ENCODE measurements at regions not wholly inside any gene's neighbourhood (a gene's known extent, or its start where the extent isn't known, plus 50 kb on each side); places are given as distances from the start of the nearest gene placed in this dataset.

DNA sequence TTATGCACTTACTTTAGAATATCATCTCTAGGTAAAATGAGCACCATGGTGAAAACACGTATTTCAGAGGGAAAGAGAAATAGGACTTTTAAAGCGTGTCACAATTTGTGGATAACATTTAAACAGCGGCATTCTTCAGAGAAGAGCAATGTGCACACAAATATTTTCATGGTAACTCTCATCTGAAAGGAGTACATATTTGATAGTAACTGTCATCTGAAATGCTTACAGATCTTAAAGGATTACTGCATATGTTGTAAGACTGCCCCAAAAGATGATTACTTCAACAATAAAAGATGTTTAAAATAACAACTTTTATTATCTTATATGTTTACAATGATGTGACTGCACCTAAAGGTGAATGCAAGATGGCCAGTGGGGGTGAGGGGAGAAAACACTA is 408.8 kb downstream of the PLA2G4A start:
- no peak for DNase-seq (ENCODE audit: low spot score in 2 of 2)
- intact Hi-C loops (cut with DNase I; ENCODE audit: low total_unique reads): no loop called here
- TF ChIP-seq POLR2A (IDR thresholded peaks at IDR 0.05) (no peak), CTCF (IDR thresholded peaks at IDR 0.05) (no peak)
- H3K4me3 ChIP-seq (ENCODE audit: low read depth, poor library complexity, severe bottlenecking): no peak overlapping the region
- 91% methylated on average over 3 of the region's 3 CpGs for WGBS, 2 donors

- intact Hi-C loops (cut with DNase I; ENCODE audit: low total_unique reads): no loop called here
- no peak for TF ChIP-seq POLR2A (IDR thresholded peaks at IDR 0.05)
- TF ChIP-seq CTCF (IDR thresholded peaks at IDR 0.05): no peak
- DNase-seq (ENCODE audit: low spot score in 2 of 2): no peak
- no peak overlapping the region for H3K4me3 ChIP-seq (ENCODE audit: low read depth, poor library complexity, severe bottlenecking)
Observed at GRCh38 chr1:187241971-187242370, 413.2 kb downstream of the PLA2G4A start.

GRCh38 chr1:187244623-187245022 is 415.9 kb downstream of the PLA2G4A start:
- TF ChIP-seq POLR2A (IDR thresholded peaks at IDR 0.05): no peak
- no peak for TF ChIP-seq CTCF (IDR thresholded peaks at IDR 0.05)
- WGBS, 2 donors: 31 to 35% methylated on average over 4 of the region's 4 CpGs
- intact Hi-C loops (cut with DNase I; ENCODE audit: low total_unique reads): no loop called here
- H3K4me3 ChIP-seq (ENCODE audit: low read depth, poor library complexity, severe bottlenecking): no peak overlapping the region
- no peak for DNase-seq (ENCODE audit: low spot score in 2 of 2)

DNA sequence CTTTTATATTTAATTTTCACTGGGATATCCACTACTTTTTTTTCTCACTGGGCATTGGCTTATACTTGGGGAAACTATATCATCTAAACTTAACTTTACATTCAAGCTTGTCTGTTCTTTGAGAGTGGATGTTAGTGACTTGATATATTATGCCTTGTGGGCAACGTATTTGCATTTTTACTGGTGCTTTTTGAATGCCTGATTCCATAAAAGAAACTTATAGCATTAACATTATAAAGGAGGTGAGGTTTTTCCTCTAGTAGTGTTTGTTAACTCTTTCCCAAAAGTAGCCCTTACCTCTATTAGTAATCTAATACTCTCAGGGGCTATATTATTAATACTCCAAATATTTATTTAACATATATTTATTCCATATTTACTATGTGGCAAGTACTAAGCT is 416.5 kb downstream of the PLA2G4A start:
- intact Hi-C loops (cut with DNase I; ENCODE audit: low total_unique reads): no loop called here
- TF ChIP-seq POLR2A (IDR thresholded peaks at IDR 0.05) (no peak), CTCF (IDR thresholded peaks at IDR 0.05) (no peak)
- no peak for DNase-seq (ENCODE audit: low spot score in 2 of 2)
- whole genome bisulfite sequencing, 2 donors: 42 to 68% methylated on average over 1 of the region's 1 CpG
- H3K4me3 ChIP-seq (ENCODE audit: low read depth, poor library complexity, severe bottlenecking): no peak overlapping the region

DNA sequence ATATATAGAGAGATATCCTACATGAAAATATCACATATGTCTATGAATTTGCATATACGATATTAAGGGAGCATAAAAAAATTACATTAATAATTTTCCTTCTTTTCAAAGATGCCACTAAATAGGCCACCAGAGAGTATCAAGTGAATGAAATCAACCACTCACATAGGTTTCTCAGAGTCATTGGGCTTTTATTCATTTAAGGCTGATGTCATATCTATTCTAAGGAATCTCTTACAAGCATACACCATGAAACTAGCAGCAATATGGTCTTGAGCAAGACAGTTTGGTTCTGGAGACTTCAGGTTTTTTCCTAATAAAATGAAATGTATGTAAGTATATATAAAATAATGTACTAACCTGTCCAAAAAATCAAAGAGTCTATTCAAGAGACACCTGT is 420.4 kb downstream of the PLA2G4A start:
- 92 to 95% methylated on average over 1 of the region's 1 CpG for WGBS, 2 donors
- no peak for DNase-seq (ENCODE audit: low spot score in 2 of 2)
- intact Hi-C loops (cut with DNase I; ENCODE audit: low total_unique reads): no loop called here
- no peak for TF ChIP-seq POLR2A (IDR thresholded peaks at IDR 0.05)
- no peak for TF ChIP-seq CTCF (IDR thresholded peaks at IDR 0.05)
- no peak overlapping the region for H3K4me3 ChIP-seq (ENCODE audit: low read depth, poor library complexity, severe bottlenecking)

- 79 to 90% methylated on average over 1 of the region's 1 CpG for whole genome bisulfite sequencing, 2 donors
- no peak for TF ChIP-seq POLR2A (IDR thresholded peaks at IDR 0.05)
- TF ChIP-seq CTCF (IDR thresholded peaks at IDR 0.05): no peak
- intact Hi-C loops (cut with DNase I; ENCODE audit: low total_unique reads): no loop called here
- no peak overlapping the region for H3K4me3 ChIP-seq (ENCODE audit: low read depth, poor library complexity, severe bottlenecking)
- DNase-seq (ENCODE audit: low spot score in 2 of 2): no peak
Observed at GRCh38 chr1:187252923-187253322, 424.2 kb downstream of the PLA2G4A start.
